SK-N-SH (cell line): ENCODE measurements at regions not wholly inside any gene's neighbourhood (a gene's known extent, or its start where the extent isn't known, plus 50 kb on each side); places are given as distances from the start of the nearest gene placed in this dataset.

Experiments used
- EP300 ChIP-seq, 2 experiments: IDR thresholded peaks; 2 replicates each; pipeline versions ENCODE4 v1.4.0 to v1.6.1; 2012; ENCODE audit warnings: borderline replicate concordance in 1 of 2, low read depth in 1 of 2, low read length in 1 of 2
- MEF2A ChIP-seq: IDR thresholded peaks from 2 replicates; pipeline ENCODE4 v1.4.0; 2012; ENCODE audit warnings: low read depth, borderline replicate concordance
- MXI1 ChIP-seq: IDR thresholded peaks from 2 replicates; pipeline ENCODE4 v1.6.1; 2012; ENCODE audit warnings: mild to moderate bottlenecking, low read depth, low read length, improper control_type of control experiment
- POLR2AphosphoS5 ChIP-seq: IDR thresholded peaks from 2 replicates; pipeline ENCODE4 v1.6.1; 2012; ENCODE audit warnings: low read depth, low read length
- SIN3A ChIP-seq: IDR thresholded peaks from 2 replicates; pipeline ENCODE4 v1.6.1; 2012; ENCODE audit warnings: low read depth, mild to moderate bottlenecking, low read length, moderate library complexity, borderline replicate concordance
- TF ChIP-seq, protein P1 (sequence below): fragments of 200-600 bp; sonication (generic); IDR thresholded peaks from 2 replicates; pipeline ENCODE4 v1.6.1; 2017; ENCODE audit warnings: antibody characterized with exemption, mild to moderate bottlenecking, moderate library complexity

DNA sequence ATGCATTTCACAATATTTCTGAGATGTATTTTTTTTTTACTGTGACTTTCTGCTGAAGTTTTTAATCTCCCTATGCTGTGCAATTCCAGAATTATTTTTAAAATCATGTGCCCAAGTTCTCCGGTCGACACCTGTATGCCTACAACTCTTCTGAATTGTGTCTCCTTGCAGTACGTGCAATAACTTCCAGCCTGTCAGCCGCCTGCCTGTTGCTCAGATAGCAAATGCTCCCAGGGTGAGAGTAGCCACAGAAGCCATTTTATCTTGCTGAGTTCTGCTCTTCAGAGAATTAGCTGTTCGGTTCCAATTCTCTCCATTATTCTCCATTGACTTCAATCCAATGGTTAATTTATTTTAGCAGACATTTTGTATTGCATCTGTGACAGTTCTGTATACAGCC lies 188.3 kb downstream of the CDC14C start:
- no peak for TF ChIP-seq SIN3A
- TF ChIP-seq, protein P1, sequence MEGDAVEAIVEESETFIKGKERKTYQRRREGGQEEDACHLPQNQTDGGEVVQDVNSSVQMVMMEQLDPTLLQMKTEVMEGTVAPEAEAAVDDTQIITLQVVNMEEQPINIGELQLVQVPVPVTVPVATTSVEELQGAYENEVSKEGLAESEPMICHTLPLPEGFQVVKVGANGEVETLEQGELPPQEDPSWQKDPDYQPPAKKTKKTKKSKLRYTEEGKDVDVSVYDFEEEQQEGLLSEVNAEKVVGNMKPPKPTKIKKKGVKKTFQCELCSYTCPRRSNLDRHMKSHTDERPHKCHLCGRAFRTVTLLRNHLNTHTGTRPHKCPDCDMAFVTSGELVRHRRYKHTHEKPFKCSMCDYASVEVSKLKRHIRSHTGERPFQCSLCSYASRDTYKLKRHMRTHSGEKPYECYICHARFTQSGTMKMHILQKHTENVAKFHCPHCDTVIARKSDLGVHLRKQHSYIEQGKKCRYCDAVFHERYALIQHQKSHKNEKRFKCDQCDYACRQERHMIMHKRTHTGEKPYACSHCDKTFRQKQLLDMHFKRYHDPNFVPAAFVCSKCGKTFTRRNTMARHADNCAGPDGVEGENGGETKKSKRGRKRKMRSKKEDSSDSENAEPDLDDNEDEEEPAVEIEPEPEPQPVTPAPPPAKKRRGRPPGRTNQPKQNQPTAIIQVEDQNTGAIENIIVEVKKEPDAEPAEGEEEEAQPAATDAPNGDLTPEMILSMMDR: no peak
- TF ChIP-seq MEF2A: no peak
- TF ChIP-seq POLR2AphosphoS5: no peak
- no peak for TF ChIP-seq EP300 (IDR thresholded peaks at IDR 0.05; ENCODE audit: borderline replicate concordance in 1 of 2, low read depth in 1 of 2, low read length in 1 of 2)
- no peak for TF ChIP-seq MXI1
